HG02884 (cell line): ENCODE measurements at regions not wholly inside any gene's neighbourhood (a gene's known extent, or its start where the extent isn't known, plus 50 kb on each side); places are given as distances from the start of the nearest gene placed in this dataset.
A peak's percentile ranks its signal among the peaks of the same experiment; 100 is the strongest.

Experiments
- ATAC-seq: cut with Tn5 transposase; IDR thresholded peaks from one replicate; pipeline ENCODE4 v1.9.1; 2021; ENCODE audit warnings: mild to moderate bottlenecking, moderate library complexity; ENCODE audit not compliant: unreplicated experiment

- peak; percentile 100 for ATAC-seq
Measured at GRCh38 chr5:124444147-124444775, 302.2 kb downstream of the ZNF608 start.

GRCh38 chr5:124440471-124440870 is 306.0 kb downstream of the ZNF608 start:
- ATAC-seq = no peak

GRCh38 chr5:124439609-124440008 is 306.8 kb downstream of the ZNF608 start:
- no peak for ATAC-seq

GRCh38 chr5:124438903-124439281 is 307.5 kb downstream of the ZNF608 start:
- ATAC-seq = no peak

GRCh38 chr5:124438026-124438902 is 308.2 kb downstream of the ZNF608 start:
- ATAC-seq = no peak

GRCh38 chr5:124436294-124436693 is 310.1 kb downstream of the ZNF608 start:
- ATAC-seq = no peak

GRCh38 chr5:124433170-124433569 is 313.3 kb downstream of the ZNF608 start:
- ATAC-seq = no peak

- ATAC-seq = no peak
Measured at GRCh38 chr5:124421584-124421983, 324.9 kb downstream of the ZNF608 start.

- no peak for ATAC-seq
Measured at GRCh38 chr5:124420952-124421351, 325.5 kb downstream of the ZNF608 start.

GRCh38 chr5:124419531-124419930 is 326.9 kb downstream of the ZNF608 start:
- ATAC-seq = no peak

GRCh38 chr5:124418390-124418789 is 328.0 kb downstream of the ZNF608 start:
- no peak for ATAC-seq

GRCh38 chr5:124417196-124417595 is 329.2 kb downstream of the ZNF608 start:
- ATAC-seq = no peak

- no peak for ATAC-seq
Measured at GRCh38 chr5:124416627-124417026, 329.8 kb downstream of the ZNF608 start.

GRCh38 chr5:124414973-124415372 is 331.5 kb downstream of the ZNF608 start:
- ATAC-seq = no peak

- ATAC-seq = peak; percentile 95
Measured at GRCh38 chr5:124410539-124411488, 335.6 kb downstream of the ZNF608 start.

- ATAC-seq = no peak
Measured at GRCh38 chr5:124408738-124409453, 337.5 kb downstream of the ZNF608 start.

GRCh38 chr5:124404796-124405195 is 341.6 kb downstream of the ZNF608 start:
- no peak for ATAC-seq

GRCh38 chr5:124403281-124403680 is 343.2 kb downstream of the ZNF608 start:
- no peak for ATAC-seq

GRCh38 chr5:124402144-124402581 is 344.3 kb downstream of the ZNF608 start:
- ATAC-seq = no peak

GRCh38 chr5:124401476-124402143 is 344.8 kb downstream of the ZNF608 start:
- no peak for ATAC-seq
